Keratinocyte (primary cell): ENCODE measurements at regions not wholly inside any gene's neighbourhood (a gene's known extent, or its start where the extent isn't known, plus 50 kb on each side); places are given as distances from the start of the nearest gene placed in this dataset.

Source experiments
- DNase-seq: peaks from one replicate; pipeline ENCODE4 v3.0.0-alpha.2; 2011; ENCODE audit warnings: low read depth, missing footprints, low spot score
- FAIRE-seq: peaks from 2 replicates; lab custom pipeline; 2011; peaks lifted over from hg19 to GRCh38; lab: Jason Lieb, UNC
- H2AFZ ChIP-seq: 2 replicates; pipeline ENCODE4 v1.6.0; 2012; ENCODE audit warnings: low read length, control low read depth, inconsistent platforms; ENCODE audit not compliant: control insufficient read depth
- H3K27ac ChIP-seq: 2 replicates; pipeline ENCODE4 v1.5.1; 2011; ENCODE audit warnings: low read length; ENCODE audit not compliant: control insufficient read depth, insufficient read depth
- H3K27me3 ChIP-seq: 3 replicates; pipeline ENCODE4 v1.6.0; 2011; ENCODE audit warnings: low read length; ENCODE audit not compliant: control insufficient read depth, insufficient read depth; ENCODE audit errors: extremely low read depth
- H3K36me3 ChIP-seq, 2 experiments: 2 replicates in 1 of 2; 3 replicates in 1 of 2; pipeline ENCODE4 v1.5.1; 2011; ENCODE audit warnings: low read length in 2 of 2, mild to moderate bottlenecking in 1 of 2; ENCODE audit not compliant: control insufficient read depth in 2 of 2, insufficient read depth in 2 of 2; ENCODE audit errors: extremely low read depth in 1 of 2
- H3K4me1 ChIP-seq: 3 replicates; pipeline ENCODE4 v1.5.1; 2011; ENCODE audit warnings: low read length; ENCODE audit not compliant: control insufficient read depth, insufficient read depth; ENCODE audit errors: extremely low read depth
- H3K4me2 ChIP-seq: 3 replicates; pipeline ENCODE4 v1.6.0; 2011; ENCODE audit warnings: low read depth, low read length; ENCODE audit not compliant: control insufficient read depth, insufficient read depth; ENCODE audit errors: extremely low read depth
- H3K4me3 ChIP-seq, 3 experiments: fragments of 200-600 bp in 1 of 3; sonication (generic) in 1 of 3; 2 replicates in 2 of 3; 3 replicates in 1 of 3; pipeline ENCODE4 v1.5.1; 2011 to 2016; ENCODE audit warnings: low read length in 3 of 3, mild to moderate bottlenecking in 3 of 3, control low read depth in 2 of 3, inconsistent platforms in 1 of 3, low read depth in 1 of 3, mixed read lengths in 1 of 3, mixed run types in 1 of 3, moderate library complexity in 1 of 3; ENCODE audit not compliant: control insufficient read depth in 2 of 3, insufficient read depth in 2 of 3; ENCODE audit errors: extremely low read depth in 1 of 3
- H3K79me2 ChIP-seq: 2 replicates; pipeline ENCODE4 v1.6.0; 2012; ENCODE audit warnings: low read length; ENCODE audit not compliant: control insufficient read depth, insufficient read depth
- H3K9ac ChIP-seq: 3 replicates; pipeline ENCODE4 v1.6.0; 2011; ENCODE audit warnings: low read length; ENCODE audit not compliant: control insufficient read depth, insufficient read depth; ENCODE audit errors: extremely low read depth
- H3K9me1 ChIP-seq: 3 replicates; pipeline ENCODE4 v1.6.0; 2011; ENCODE audit warnings: low read length; ENCODE audit not compliant: control insufficient read depth, insufficient read depth; ENCODE audit errors: extremely low read depth
- H3K9me3 ChIP-seq: 2 replicates; pipeline ENCODE4 v1.5.1; 2012; ENCODE audit warnings: low read depth, low read length; ENCODE audit not compliant: control insufficient read depth
- H4K20me1 ChIP-seq: 3 replicates; pipeline ENCODE4 v1.6.0; 2011; ENCODE audit warnings: low read length; ENCODE audit not compliant: control insufficient read depth, insufficient read depth; ENCODE audit errors: extremely low read depth
- CTCF ChIP-seq, 3 experiments: IDR thresholded peaks in 1 of 3; conservative IDR thresholded peaks in 1 of 3; optimal IDR thresholded peaks in 1 of 3; 2 replicates in 2 of 3; 3 replicates in 1 of 3; pipeline versions ENCODE3 to v1.5.1; 2011; ENCODE audit warnings: low read length in 3 of 3, mild to moderate bottlenecking in 3 of 3, moderate library complexity in 2 of 3, control low read depth in 1 of 3, inconsistent platforms in 1 of 3; ENCODE audit not compliant: insufficient read depth in 2 of 3; ENCODE audit errors: extremely low read depth in 1 of 3
- EZH2 ChIP-seq: IDR thresholded peaks from one replicate; pipeline ENCODE4 v1.6.1; 2012; ENCODE audit warnings: inconsistent platforms, mild to moderate bottlenecking, low read length, moderate library complexity
- dilution Hi-C: fragments of 300-500 bp; cut with MboI; formaldehyde crosslinking; loops from one replicate; pipeline ENCODE4 v1.7.0; 2020; ENCODE audit warnings: low sequenced_read_pairs; ENCODE audit not compliant: extremely low pct_ligation_motif_present

- Histone ChIP-seq H3K79me2 (no peaks in the 10 kb centered on the region), H3K9ac (no peak overlapping the region), H3K9me3 (peaks cover 2% of the 10 kb centered on the region), H4K20me1 (no peaks in the 10 kb centered on the region), H3K4me2 (no peak overlapping the region), H3K4me1 (no peaks in the 10 kb centered on the region), H2AFZ (no peak overlapping the region), H3K9me1 (no peaks in the 10 kb centered on the region), H3K36me3 (no peaks in the 10 kb centered on the region), H3K27ac (no peak overlapping the region), H3K27me3 (no peaks in the 10 kb centered on the region), H3K4me3 (no peak overlapping the region)
- DNase-seq (no peak), FAIRE-seq (no peak)
- dilution Hi-C loops = no loop called here
- TF ChIP-seq EZH2 (no peak), CTCF (optimal IDR thresholded peaks at IDR 0.05 in 1 of 3, IDR thresholded peaks at IDR 0.05 in 1 of 3, conservative IDR thresholded peaks at IDR 0.05 in 1 of 3; ENCODE audit: extremely low read depth in 1 of 3, insufficient read depth in 2 of 3, low read length in 3 of 3) (no peak)
These were observed 206.4 kb upstream of the CTNND2 start for GRCh38 chr5:12110629-12111028.

- H3K4me1 ChIP-seq = no peaks in the 10 kb centered on the region
- TF ChIP-seq EZH2 (no peak), CTCF (optimal IDR thresholded peaks at IDR 0.05 in 1 of 3, IDR thresholded peaks at IDR 0.05 in 1 of 3, conservative IDR thresholded peaks at IDR 0.05 in 1 of 3; ENCODE audit: extremely low read depth in 1 of 3, insufficient read depth in 2 of 3, low read length in 3 of 3) (no peak)
- H3K9me1 ChIP-seq = no peaks in the 10 kb centered on the region
- H2AFZ ChIP-seq = no peak overlapping the region
- H3K4me3 ChIP-seq = no peak overlapping the region
- DNase-seq (no peak), FAIRE-seq (no peak)
- H3K27ac ChIP-seq = no peak overlapping the region
- H3K36me3 ChIP-seq = no peaks in the 10 kb centered on the region
- peaks cover 2% of the 10 kb centered on the region for H3K9me3 ChIP-seq
- H3K9ac ChIP-seq = no peak overlapping the region
- dilution Hi-C loops = no loop called here
- H3K27me3 ChIP-seq = no peaks in the 10 kb centered on the region
- no peak overlapping the region for H3K4me2 ChIP-seq
- H3K79me2 ChIP-seq = no peaks in the 10 kb centered on the region
- no peaks in the 10 kb centered on the region for H4K20me1 ChIP-seq
These were observed 204.9 kb upstream of the CTNND2 start for GRCh38 chr5:12109075-12109688.
